Left cardiac atrium (tissue), 4 donors: ENCODE measurements at regions not wholly inside any gene's neighbourhood (a gene's known extent, or its start where the extent isn't known, plus 50 kb on each side); places are given as distances from the start of the nearest gene placed in this dataset.
"Not testable (repeated sequence)": the region's sequence is repeated elsewhere in the genome, so short reads cannot be mapped to it uniquely, and the experiment has no call there.

Source experiments
- ATAC-seq, 2 donors: fragments of 200-7000 bp; cut with Tn5 transposase; one replicate each; pipeline ENCODE4 v1.9.1; 2020; ENCODE audit warnings: mild to moderate bottlenecking in 2 of 2, moderate library complexity in 2 of 2
- DNase-seq: peaks from one replicate; pipeline ENCODE4 v3.0.0-alpha.2; 2020
- intact Hi-C, 2 donors: fragments of 100-400 bp; cut with DNase I; formaldehyde crosslinking; loops; one replicate each; pipeline versions ENCODE4 v1.14.1 to v1.15.1; 2022 to 2023
- donor health status: DM: no; HTN: yes; CAD: no.
- donor health status: DM: no; HTN: yes; CAD: no; lungs with severe emphysema.
- donor health status: DM: yes; HTN: yes; CAD: no.
- donor health status: Dilated cardiomyopathy.

GRCh38 chr2:52611759-52612158 lies 1155.8 kb upstream of the CHAC2 start:
- intact Hi-C loops, result no loop called here
- ATAC-seq, result no peak
- no peak for DNase-seq

GRCh38 chr2:52608030-52608429 lies 1159.6 kb upstream of the CHAC2 start:
- DNase-seq (no peak), ATAC-seq (no peak)
- intact Hi-C loops, result no loop called here

- ATAC-seq, result no peak
These were observed 1170.3 kb upstream of the CHAC2 start for GRCh38 chr2:52597346-52597745.

GRCh38 chr2:52594026-52594425 lies 1173.6 kb upstream of the CHAC2 start:
- DNase-seq, result no peak
- intact Hi-C loops, result no loop called here
- no peak for ATAC-seq

More at GRCh38 chr2:52597346-52597745, 1170.3 kb upstream of the CHAC2 start:
- DNase-seq, result no peak
- intact Hi-C loops, result no loop called here

- intact Hi-C loops, ATAC-seq, DNase-seq: not testable (repeated sequence)
These were observed 1183.5 kb upstream of the CHAC2 start for GRCh38 chr2:52584071-52584470.

GRCh38 chr2:52572469-52572894 lies 1195.1 kb upstream of the CHAC2 start:
- ATAC-seq (no peak), DNase-seq (no peak)
- intact Hi-C loops, result no loop called here

- ATAC-seq, result no peak
- intact Hi-C loops, result no loop called here
- DNase-seq, result no peak
These were observed 1195.9 kb upstream of the CHAC2 start for GRCh38 chr2:52571380-52572347.

GRCh38 chr2:52570716-52571115 lies 1196.9 kb upstream of the CHAC2 start:
- intact Hi-C loops, result no loop called here
- ATAC-seq (no peak), DNase-seq (no peak)

GRCh38 chr2:52563151-52563550 lies 1204.5 kb upstream of the CHAC2 start:
- intact Hi-C loops, result no loop called here
- no peak for ATAC-seq
- no peak for DNase-seq

- ATAC-seq (no peak), DNase-seq (no peak)
- intact Hi-C loops, result no loop called here
These were observed 1209.3 kb upstream of the CHAC2 start for GRCh38 chr2:52558265-52558664.

- intact Hi-C loops, result no loop called here
- no peak for ATAC-seq
- DNase-seq, result no peak
These were observed 1225.3 kb upstream of the CHAC2 start for GRCh38 chr2:52542297-52542696.

- no peak for ATAC-seq
- no peak for DNase-seq
- intact Hi-C loops, result no loop called here
These were observed 1228.3 kb upstream of the CHAC2 start for GRCh38 chr2:52539026-52539970.

GRCh38 chr2:52537588-52537987 lies 1230.0 kb upstream of the CHAC2 start:
- ATAC-seq (no peak), DNase-seq (no peak)
- intact Hi-C loops, result no loop called here

GRCh38 chr2:52536929-52537460 lies 1230.6 kb upstream of the CHAC2 start:
- intact Hi-C loops, result no loop called here
- ATAC-seq, result no peak
- DNase-seq, result no peak

- ATAC-seq (no peak), DNase-seq (no peak)
- intact Hi-C loops, result no loop called here
These were observed 1234.6 kb upstream of the CHAC2 start for GRCh38 chr2:52532956-52533355.

GRCh38 chr2:52526735-52527134 lies 1240.9 kb upstream of the CHAC2 start:
- DNase-seq, result no peak
- ATAC-seq, result no peak
- intact Hi-C loops, result no loop called here

- DNase-seq (no peak), ATAC-seq (no peak)
- intact Hi-C loops, result no loop called here
These were observed 1247.0 kb upstream of the CHAC2 start for GRCh38 chr2:52520644-52521043.

- no peak for ATAC-seq
- intact Hi-C loops, result no loop called here
- DNase-seq, result no peak
These were observed 1248.9 kb upstream of the CHAC2 start for GRCh38 chr2:52518678-52519077.

- no peak for DNase-seq
- intact Hi-C loops, result no loop called here
- no peak for ATAC-seq
These were observed 1254.8 kb upstream of the CHAC2 start for GRCh38 chr2:52512760-52513159.

GRCh38 chr2:52510432-52510831 lies 1257.2 kb upstream of the CHAC2 start:
- intact Hi-C loops, result no loop called here
- no peak for DNase-seq
- ATAC-seq, result no peak
